ENCODE measurements at regions not wholly inside any gene's neighbourhood (a gene's known extent, or its start where the extent isn't known, plus 50 kb on each side); places are given as distances from the start of the nearest gene placed in this dataset.

DNA sequence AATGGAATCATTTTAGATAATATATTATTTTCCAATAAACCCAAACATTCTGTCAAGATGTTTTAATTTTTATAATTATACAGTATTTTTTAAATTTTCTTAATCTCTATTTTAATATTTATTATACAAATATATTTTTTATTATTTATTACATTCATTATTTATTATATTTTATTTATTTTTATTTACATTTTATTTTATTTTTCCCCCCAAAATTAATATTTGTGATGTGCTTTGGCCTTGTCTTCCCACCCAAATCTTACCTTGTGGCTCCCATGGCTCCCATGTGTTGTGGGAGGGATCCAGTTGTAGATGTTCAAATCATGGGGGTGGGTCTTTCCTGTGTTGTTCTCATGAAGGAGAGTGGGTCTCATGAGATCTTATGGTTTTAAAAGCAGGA is 382.1 kb downstream of the TLE4 start:
- TF ChIP-seq, protein P1, sequence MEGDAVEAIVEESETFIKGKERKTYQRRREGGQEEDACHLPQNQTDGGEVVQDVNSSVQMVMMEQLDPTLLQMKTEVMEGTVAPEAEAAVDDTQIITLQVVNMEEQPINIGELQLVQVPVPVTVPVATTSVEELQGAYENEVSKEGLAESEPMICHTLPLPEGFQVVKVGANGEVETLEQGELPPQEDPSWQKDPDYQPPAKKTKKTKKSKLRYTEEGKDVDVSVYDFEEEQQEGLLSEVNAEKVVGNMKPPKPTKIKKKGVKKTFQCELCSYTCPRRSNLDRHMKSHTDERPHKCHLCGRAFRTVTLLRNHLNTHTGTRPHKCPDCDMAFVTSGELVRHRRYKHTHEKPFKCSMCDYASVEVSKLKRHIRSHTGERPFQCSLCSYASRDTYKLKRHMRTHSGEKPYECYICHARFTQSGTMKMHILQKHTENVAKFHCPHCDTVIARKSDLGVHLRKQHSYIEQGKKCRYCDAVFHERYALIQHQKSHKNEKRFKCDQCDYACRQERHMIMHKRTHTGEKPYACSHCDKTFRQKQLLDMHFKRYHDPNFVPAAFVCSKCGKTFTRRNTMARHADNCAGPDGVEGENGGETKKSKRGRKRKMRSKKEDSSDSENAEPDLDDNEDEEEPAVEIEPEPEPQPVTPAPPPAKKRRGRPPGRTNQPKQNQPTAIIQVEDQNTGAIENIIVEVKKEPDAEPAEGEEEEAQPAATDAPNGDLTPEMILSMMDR (IDR thresholded peaks at IDR 0.05) = no peak
- no peak for TF ChIP-seq EP300 (IDR thresholded peaks at IDR 0.05)
